SJSA1 (cell line): ENCODE measurements at regions not wholly inside any gene's neighbourhood (a gene's known extent, or its start where the extent isn't known, plus 50 kb on each side); places are given as distances from the start of the nearest gene placed in this dataset.

Experiments
- DNase-seq, 2 experiments: peaks; one replicate each; pipeline ENCODE4 v3.0.0-alpha.2; 2015 to 2020; ENCODE audit warnings: low spot score in 2 of 2, low read depth in 1 of 2
- H3K27ac ChIP-seq: fragments of 250-450 bp; sonication (Bioruptor Pico); 2 replicates; pipeline ENCODE4 v1.5.1; 2020; ENCODE audit warnings: mild to moderate bottlenecking, moderate library complexity
- H3K27me3 ChIP-seq: fragments of 250-450 bp; sonication (Bioruptor Pico); replicated peaks from 2 replicates; pipeline ENCODE4 v1.5.1; 2020; ENCODE audit warnings: mild to moderate bottlenecking, moderate library complexity
- H3K36me3 ChIP-seq: fragments of 250-450 bp; sonication (Bioruptor Pico); 2 replicates; pipeline ENCODE4 v1.5.1; 2020; ENCODE audit warnings: mild to moderate bottlenecking
- H3K4me1 ChIP-seq: fragments of 250-450 bp; sonication (Bioruptor Pico); replicated peaks from 2 replicates; pipeline ENCODE4 v1.6.1; 2021; ENCODE audit warnings: mild to moderate bottlenecking
- H3K4me3 ChIP-seq: fragments of 250-450 bp; sonication (Bioruptor Pico); 2 replicates; pipeline ENCODE4 v1.5.1; 2020; ENCODE audit warnings: mild to moderate bottlenecking
- H3K9me3 ChIP-seq: fragments of 250-450 bp; sonication (Bioruptor Pico); replicated peaks from 2 replicates; pipeline ENCODE4 v1.5.1; 2020; ENCODE audit warnings: mild to moderate bottlenecking

DNA sequence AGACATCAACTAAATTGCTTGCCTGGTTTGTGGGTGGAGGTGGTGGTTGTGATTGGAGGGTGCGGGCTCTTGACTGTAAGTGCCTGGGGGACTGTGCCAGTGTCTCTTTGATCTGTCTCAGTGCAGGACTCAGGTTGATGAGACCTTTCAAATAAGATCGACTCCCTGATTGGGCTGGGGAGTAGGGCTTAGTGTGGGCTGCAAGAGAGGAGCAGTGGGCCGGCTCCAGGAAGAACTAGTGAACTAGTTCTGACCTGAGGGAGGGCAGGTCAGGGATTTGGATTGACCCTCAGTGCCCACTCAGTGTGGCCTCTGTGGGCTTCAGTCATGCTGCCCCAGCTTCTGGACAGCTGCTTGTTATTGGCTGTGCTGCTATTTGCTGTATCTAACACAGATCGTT is 130.6 kb upstream of the CACNA1E start:
- no peaks in the 10 kb centered on the region for H3K36me3 ChIP-seq
- H3K27ac ChIP-seq: no peak overlapping the region
- H3K4me3 ChIP-seq: no peak overlapping the region
- DNase-seq: no peak
- H3K9me3 ChIP-seq: no peaks in the 10 kb centered on the region
- H3K27me3 ChIP-seq: peaks cover 9% of the 10 kb centered on the region
- no peaks in the 10 kb centered on the region for H3K4me1 ChIP-seq

DNA sequence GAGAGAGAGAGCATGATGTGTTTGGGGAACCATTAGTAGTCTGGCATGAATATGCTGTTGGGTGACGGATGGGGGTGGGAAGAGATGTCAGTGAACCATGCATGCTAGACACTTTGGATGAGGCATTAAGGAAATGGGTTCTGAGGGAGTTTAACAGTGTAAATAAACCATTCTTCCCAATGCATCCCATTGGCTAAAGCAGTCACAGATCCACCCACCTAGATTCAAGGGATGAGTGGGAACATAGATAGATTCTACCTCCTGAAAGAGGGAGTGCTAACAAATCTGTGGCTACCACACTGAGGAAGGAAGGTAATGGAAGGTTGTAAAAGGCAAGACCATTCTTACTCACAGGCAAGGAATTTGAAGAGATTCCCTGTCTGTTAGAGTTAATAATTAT is 129.8 kb upstream of the CACNA1E start:
- H3K27me3 ChIP-seq: peaks cover 11% of the 10 kb centered on the region
- H3K27ac ChIP-seq: no peak overlapping the region
- H3K4me1 ChIP-seq: no peaks in the 10 kb centered on the region
- no peaks in the 10 kb centered on the region for H3K9me3 ChIP-seq
- no peaks in the 10 kb centered on the region for H3K36me3 ChIP-seq
- H3K4me3 ChIP-seq: no peak overlapping the region
- DNase-seq: no peak

DNA sequence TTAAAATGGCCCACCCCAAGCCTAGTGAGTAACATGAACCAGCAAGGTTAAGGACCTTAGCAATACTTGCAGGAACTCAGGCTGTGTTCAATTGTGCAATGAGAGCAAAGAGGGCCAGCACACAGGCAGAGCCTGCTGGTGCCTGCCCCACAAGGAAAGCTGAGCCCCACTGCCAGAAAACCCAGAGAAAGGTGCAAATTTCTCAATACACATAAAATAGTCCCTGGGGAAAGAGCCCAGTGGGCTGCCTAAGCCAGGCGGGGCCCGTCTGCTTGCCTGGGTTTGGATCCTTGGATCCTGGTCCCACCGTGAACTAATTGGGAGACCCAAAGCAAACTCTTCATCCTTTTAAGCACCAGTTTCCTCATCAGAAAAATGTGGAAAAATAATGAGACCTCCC is 128.5 kb upstream of the CACNA1E start:
- H3K36me3 ChIP-seq: no peaks in the 10 kb centered on the region
- no peak overlapping the region for H3K4me3 ChIP-seq
- H3K9me3 ChIP-seq: no peaks in the 10 kb centered on the region
- peaks cover 11% of the 10 kb centered on the region; the same call in 1 of the 2 replicates for H3K27me3 ChIP-seq
- H3K27ac ChIP-seq: no peak overlapping the region
- no peaks in the 10 kb centered on the region for H3K4me1 ChIP-seq
- no peak for DNase-seq

DNA sequence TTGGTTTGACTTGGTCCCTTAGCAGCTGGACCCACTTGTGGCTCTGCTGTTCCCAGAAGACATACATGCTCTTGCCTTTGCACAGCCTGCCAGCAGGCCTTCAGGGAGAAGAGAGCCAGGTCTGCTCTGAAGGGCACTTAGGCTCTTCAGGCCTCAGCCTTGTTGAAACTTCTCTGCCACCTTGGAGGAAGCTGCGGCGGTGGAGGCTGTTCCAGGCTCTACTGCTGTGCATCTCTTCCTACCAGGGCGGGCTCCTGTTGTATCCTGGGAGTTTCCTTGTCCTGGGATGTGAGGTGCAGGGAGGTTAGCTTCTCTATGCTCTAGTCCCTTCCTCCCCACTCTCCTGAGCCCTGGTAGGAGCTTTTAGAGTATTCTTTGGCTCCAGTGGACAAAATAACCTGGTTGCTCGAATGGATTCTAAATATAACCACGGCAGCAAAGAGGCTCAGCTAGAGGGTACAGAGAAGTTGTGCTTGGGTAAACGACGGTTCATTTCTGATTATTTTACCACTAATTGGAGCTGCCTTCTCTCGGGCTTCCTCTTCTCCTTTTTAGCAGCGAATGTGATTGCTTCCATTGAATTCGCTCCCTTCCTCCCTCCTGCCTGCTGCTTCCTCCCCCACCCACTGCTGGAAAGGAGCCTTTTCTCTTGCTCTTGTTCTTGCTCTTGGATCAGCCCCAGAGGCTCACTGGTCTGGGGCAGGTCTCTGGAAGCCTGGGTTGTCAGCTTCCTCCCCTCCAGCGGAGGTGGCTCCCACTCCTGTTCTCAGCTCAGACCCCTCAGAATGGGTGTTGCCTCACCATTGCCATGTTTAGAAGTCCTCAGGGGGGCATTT is 126.6 kb upstream of the CACNA1E start:
- Histone ChIP-seq H3K9me3 (no peaks in the 10 kb centered on the region), H3K27me3 (peaks cover 11% of the 10 kb centered on the region; the same call in 1 of the 2 replicates), H3K4me1 (no peaks in the 10 kb centered on the region), H3K36me3 (no peaks in the 10 kb centered on the region), H3K4me3 (no peak overlapping the region), H3K27ac (no peak overlapping the region)
- DNase-seq: no peak

DNA sequence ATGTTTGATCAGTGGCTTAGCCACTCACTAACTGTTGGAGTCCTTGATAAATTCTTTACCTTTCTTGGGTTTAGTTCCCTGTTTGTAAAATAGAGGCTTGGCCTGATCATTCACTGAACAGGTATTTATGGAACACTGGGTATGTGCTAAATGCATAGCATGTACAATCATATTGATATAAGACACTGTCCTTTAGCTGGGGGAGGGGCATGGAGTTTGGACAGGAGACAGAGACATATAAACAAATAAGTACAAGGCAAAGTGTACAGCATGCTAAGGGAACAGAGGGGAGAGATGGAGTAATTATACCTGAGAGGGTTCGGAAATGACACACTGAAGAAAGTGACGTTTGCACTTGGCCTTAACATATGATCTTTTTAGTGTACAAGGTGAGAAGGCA is 124.3 kb upstream of the CACNA1E start:
- peaks cover 11% of the 10 kb centered on the region; the same call in 1 of the 2 replicates for H3K27me3 ChIP-seq
- H3K4me3 ChIP-seq: no peak overlapping the region
- no peaks in the 10 kb centered on the region for H3K9me3 ChIP-seq

GRCh38 chr1:181364801-181365200 is 118.5 kb upstream of the CACNA1E start:
- H3K27ac ChIP-seq: no peak overlapping the region
- no peaks in the 10 kb centered on the region for H3K4me1 ChIP-seq
- H3K4me3 ChIP-seq: no peak overlapping the region
- no peaks in the 10 kb centered on the region for H3K9me3 ChIP-seq
- H3K36me3 ChIP-seq: no peaks in the 10 kb centered on the region
- no peaks in the 10 kb centered on the region for H3K27me3 ChIP-seq
- no peak for DNase-seq

More for the DNA sequence above, 124.3 kb upstream of the CACNA1E start:
- Histone ChIP-seq H3K36me3 (no peaks in the 10 kb centered on the region), H3K4me1 (no peaks in the 10 kb centered on the region), H3K27ac (no peak overlapping the region)
- DNase-seq: no peak

DNA sequence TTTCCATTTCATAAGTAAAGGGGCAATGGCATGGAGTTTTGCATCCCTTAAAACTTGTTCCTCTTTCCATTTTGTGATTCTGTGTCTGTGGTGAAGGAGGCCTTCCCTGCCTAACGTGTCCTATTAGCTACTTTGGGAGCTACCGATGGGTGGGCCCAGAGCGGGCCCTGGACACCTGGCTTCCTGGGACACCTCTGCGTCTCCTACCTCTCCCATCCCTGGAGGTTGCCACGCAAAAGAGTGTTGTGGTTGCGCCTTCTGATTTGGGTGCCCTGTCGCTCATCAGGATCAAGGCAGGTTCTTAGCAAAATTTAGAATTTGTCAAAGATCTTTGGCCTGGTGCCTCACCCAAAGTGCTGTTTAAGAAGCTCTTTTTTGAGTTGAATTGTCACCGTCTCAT is 116.4 kb upstream of the CACNA1E start:
- Histone ChIP-seq H3K9me3 (no peaks in the 10 kb centered on the region), H3K4me1 (no peaks in the 10 kb centered on the region), H3K27ac (no peak overlapping the region), H3K27me3 (no peaks in the 10 kb centered on the region), H3K36me3 (no peaks in the 10 kb centered on the region), H3K4me3 (no peak overlapping the region)
- DNase-seq: no peak

GRCh38 chr1:181369416-181369815 is 113.9 kb upstream of the CACNA1E start:
- Histone ChIP-seq H3K4me3 (no peak overlapping the region), H3K4me1 (no peaks in the 10 kb centered on the region), H3K36me3 (no peaks in the 10 kb centered on the region), H3K27me3 (no peaks in the 10 kb centered on the region), H3K27ac (no peak overlapping the region), H3K9me3 (no peaks in the 10 kb centered on the region)
- no peak for DNase-seq

- Histone ChIP-seq H3K9me3 (no peaks in the 10 kb centered on the region), H3K4me1 (no peaks in the 10 kb centered on the region), H3K36me3 (no peaks in the 10 kb centered on the region), H3K27ac (no peak overlapping the region), H3K27me3 (no peaks in the 10 kb centered on the region; the same call in 1 of the 2 replicates), H3K4me3 (no peak overlapping the region)
- no peak for DNase-seq
Measured at GRCh38 chr1:181383695-181384094, 99.6 kb upstream of the CACNA1E start.

DNA sequence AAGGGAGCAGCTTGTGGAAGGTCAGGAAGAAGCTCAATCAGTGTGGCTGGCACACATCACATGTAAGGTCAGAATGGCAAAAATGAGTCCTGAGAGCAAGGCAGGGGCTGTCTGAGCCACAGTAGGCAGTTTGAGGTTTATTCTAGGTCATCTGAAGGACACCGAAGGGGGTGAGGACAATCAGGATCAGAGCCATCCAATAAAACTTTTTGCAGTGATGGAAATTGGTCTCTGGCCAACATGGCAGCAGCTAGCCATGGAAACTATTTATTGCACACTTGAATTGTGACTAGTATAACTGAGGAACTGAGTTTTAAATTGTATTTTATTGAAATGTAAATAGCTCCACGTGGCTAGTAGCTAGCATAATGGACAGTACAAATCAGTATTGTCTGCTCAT is 97.0 kb upstream of the CACNA1E start:
- no peak for DNase-seq

GRCh38 chr1:181386951-181387350 is 96.4 kb upstream of the CACNA1E start:
- H3K4me3 ChIP-seq: no peak overlapping the region
- H3K36me3 ChIP-seq: no peaks in the 10 kb centered on the region
- no peak overlapping the region for H3K27ac ChIP-seq
- no peaks in the 10 kb centered on the region for H3K9me3 ChIP-seq
- no peak for DNase-seq
- H3K27me3 ChIP-seq: peaks cover 5% of the 10 kb centered on the region
- no peaks in the 10 kb centered on the region for H3K4me1 ChIP-seq

More for the DNA sequence above, 97.0 kb upstream of the CACNA1E start:
- Histone ChIP-seq H3K9me3 (no peaks in the 10 kb centered on the region), H3K4me1 (no peaks in the 10 kb centered on the region), H3K4me3 (no peak overlapping the region), H3K27ac (no peak overlapping the region), H3K36me3 (no peaks in the 10 kb centered on the region), H3K27me3 (peaks cover 5% of the 10 kb centered on the region)

DNA sequence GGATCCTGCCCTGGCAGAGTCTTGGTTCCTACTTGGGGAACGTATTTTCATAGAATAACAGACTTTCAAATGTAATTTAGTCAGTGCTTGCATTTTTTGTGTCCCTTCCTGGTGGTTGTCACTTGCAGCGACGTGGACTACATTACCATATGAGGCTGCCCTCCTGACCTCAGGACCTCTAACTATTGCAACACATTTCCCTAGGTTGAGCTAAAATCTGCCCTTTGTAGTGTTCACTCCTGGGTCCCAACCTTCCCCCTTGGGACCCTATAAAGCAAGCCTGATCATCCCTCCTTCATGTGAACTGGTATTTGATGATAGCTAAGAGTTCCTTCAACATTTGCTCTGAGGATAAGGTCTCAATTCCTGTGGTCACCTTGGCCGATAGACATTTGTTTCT is 95.6 kb upstream of the CACNA1E start:
- H3K4me1 ChIP-seq: no peaks in the 10 kb centered on the region
- no peaks in the 10 kb centered on the region for H3K9me3 ChIP-seq
- no peak for DNase-seq
- no peak overlapping the region for H3K27ac ChIP-seq
- no peaks in the 10 kb centered on the region for H3K36me3 ChIP-seq
- peaks cover 5% of the 10 kb centered on the region for H3K27me3 ChIP-seq
- no peak overlapping the region for H3K4me3 ChIP-seq

GRCh38 chr1:181390410-181391077 is 92.8 kb upstream of the CACNA1E start:
- no peak for DNase-seq
- Histone ChIP-seq H3K9me3 (no peaks in the 10 kb centered on the region), H3K4me3 (no peak overlapping the region), H3K4me1 (no peaks in the 10 kb centered on the region), H3K27ac (no peak overlapping the region), H3K36me3 (no peaks in the 10 kb centered on the region), H3K27me3 (peaks cover 5% of the 10 kb centered on the region)

DNA sequence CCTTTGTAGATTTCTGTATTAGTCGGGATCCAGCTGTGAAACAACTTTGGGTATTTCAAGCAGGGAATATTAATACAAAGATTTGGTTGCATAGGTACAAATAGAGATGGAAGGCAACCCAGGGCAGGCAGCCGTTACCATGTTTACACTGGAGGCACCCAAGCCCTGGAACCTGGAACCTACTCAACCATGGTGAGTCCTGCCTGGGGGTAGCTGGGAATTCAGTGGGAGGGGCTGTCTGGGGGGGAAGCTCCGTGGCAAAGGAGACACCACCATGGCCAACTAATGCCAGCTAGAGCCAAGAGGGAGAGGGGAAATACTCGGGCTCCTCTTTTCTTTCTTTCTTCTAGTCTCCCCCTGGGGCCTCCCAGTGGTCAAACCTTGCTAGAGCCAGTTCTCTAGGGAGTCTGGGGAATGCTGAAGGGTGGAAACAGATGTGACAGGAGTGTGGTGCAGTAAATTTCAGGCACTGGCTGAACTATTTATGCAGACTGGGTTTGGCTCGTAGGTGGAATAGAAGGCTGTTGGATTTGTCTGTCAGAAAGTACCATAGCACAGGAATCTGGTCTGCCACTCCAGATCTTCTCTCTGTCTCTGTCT is 91.9 kb upstream of the CACNA1E start:
- no peak for DNase-seq
- no peaks in the 10 kb centered on the region for H3K9me3 ChIP-seq
- H3K27ac ChIP-seq: no peak overlapping the region

More for the DNA sequence above, 91.9 kb upstream of the CACNA1E start:
- Histone ChIP-seq H3K4me3 (no peak overlapping the region), H3K36me3 (no peaks in the 10 kb centered on the region), H3K27me3 (peaks cover 5% of the 10 kb centered on the region), H3K4me1 (no peaks in the 10 kb centered on the region)
